Muscle of leg (tissue), 3 donors: ENCODE measurements at regions not wholly inside any gene's neighbourhood (a gene's known extent, or its start where the extent isn't known, plus 50 kb on each side); places are given as distances from the start of the nearest gene placed in this dataset.

Source experiments
- DNase-seq: peaks from one replicate; pipeline ENCODE4 v3.0.0; 2013
- H3K27ac ChIP-seq: one replicate; pipeline ENCODE4 v1.5.1; 2013; ENCODE audit warnings: mild to moderate bottlenecking, low read length, control low read depth
- H3K27me3 ChIP-seq: one replicate; pipeline ENCODE4 v1.6.1; 2013; ENCODE audit warnings: low read length; ENCODE audit not compliant: control insufficient read depth, insufficient read depth
- H3K36me3 ChIP-seq: one replicate; pipeline ENCODE4 v1.6.1; 2013; ENCODE audit warnings: low read length; ENCODE audit not compliant: control insufficient read depth, insufficient read depth
- H3K4me1 ChIP-seq: one replicate; pipeline ENCODE4 v1.6.1; 2013; ENCODE audit warnings: low read length; ENCODE audit not compliant: control insufficient read depth, insufficient read depth
- H3K4me3 ChIP-seq: one replicate; pipeline ENCODE4 v1.5.1; 2013; ENCODE audit warnings: low read length, control low read depth
- H3K9me3 ChIP-seq: replicated peaks from 2 replicates; pipeline ENCODE4 v1.6.1; 2013; ENCODE audit warnings: low read depth, low read length; ENCODE audit not compliant: control insufficient read depth
- WGBS: methylation state at CpG from one replicate; pipeline ENCODE4 v1.1.5; 2013; ENCODE audit warnings: missing lambda C conversion rate; ENCODE audit not compliant: insufficient coverage; 5-methylcytosine and 5-hydroxymethylcytosine counted together

GRCh38 chr4:107402291-107402690 is 317.7 kb downstream of the PAPSS1 start:
- Histone ChIP-seq H3K9me3 (no peaks in the 10 kb centered on the region), H3K4me3 (no peak overlapping the region), H3K4me1 (no peaks in the 10 kb centered on the region), H3K36me3 (no peaks in the 10 kb centered on the region), H3K27ac (no peak overlapping the region), H3K27me3 (no peaks in the 10 kb centered on the region)
- no peak for DNase-seq
- WGBS: no CpG with 5 or more reads among the region's 4 CpGs

- no peak overlapping the region for H3K4me3 ChIP-seq
- peak; percentile 16 for DNase-seq
- peaks cover 2% of the 10 kb centered on the region for H3K4me1 ChIP-seq
- 57% methylated on average over 1 of the region's 2 CpGs for WGBS
- H3K9me3 ChIP-seq: no peaks in the 10 kb centered on the region
- H3K36me3 ChIP-seq: no peaks in the 10 kb centered on the region
- H3K27me3 ChIP-seq: no peaks in the 10 kb centered on the region
- no peak overlapping the region for H3K27ac ChIP-seq
These were observed 327.1 kb downstream of the PAPSS1 start for GRCh38 chr4:107392951-107393350.

- Histone ChIP-seq H3K27me3 (no peaks in the 10 kb centered on the region), H3K9me3 (no peaks in the 10 kb centered on the region), H3K4me3 (no peak overlapping the region), H3K4me1 (peaks cover 2% of the 10 kb centered on the region), H3K36me3 (no peaks in the 10 kb centered on the region), H3K27ac (no peak overlapping the region)
- DNase-seq: no peak
- WGBS: no CpG with 5 or more reads among the region's 3 CpGs
These were observed 327.7 kb downstream of the PAPSS1 start for GRCh38 chr4:107392380-107392779.

DNA sequence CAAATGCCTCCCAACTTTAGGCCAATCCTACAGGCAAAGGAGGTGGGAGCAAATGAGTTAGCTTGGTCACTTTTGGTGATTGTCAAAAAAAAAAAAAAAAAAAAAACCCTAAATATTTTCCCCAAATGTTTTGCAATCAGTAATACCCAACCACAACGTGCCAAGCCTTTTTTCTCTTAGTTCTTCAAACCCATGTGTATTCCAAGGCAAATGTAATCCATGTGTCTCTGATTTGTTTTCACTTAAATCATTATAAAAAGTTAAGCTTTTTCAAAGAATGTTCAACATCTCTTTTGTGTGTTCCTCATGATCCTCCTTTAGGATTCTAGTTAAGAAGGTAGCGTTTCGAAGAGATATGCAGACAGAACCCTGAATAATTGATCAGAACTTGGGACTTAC is 328.4 kb downstream of the PAPSS1 start:
- no peak for DNase-seq
- Histone ChIP-seq H3K36me3 (no peaks in the 10 kb centered on the region), H3K27ac (no peak overlapping the region), H3K4me3 (no peak overlapping the region), H3K4me1 (peaks cover 2% of the 10 kb centered on the region), H3K9me3 (no peaks in the 10 kb centered on the region), H3K27me3 (no peaks in the 10 kb centered on the region)
- WGBS: no CpG with 5 or more reads among the region's 3 CpGs

GRCh38 chr4:107391009-107391629 is 328.9 kb downstream of the PAPSS1 start:
- Histone ChIP-seq H3K27ac (no peak overlapping the region), H3K36me3 (no peaks in the 10 kb centered on the region), H3K4me3 (no peak overlapping the region), H3K9me3 (no peaks in the 10 kb centered on the region), H3K4me1 (peaks cover 2% of the 10 kb centered on the region), H3K27me3 (no peaks in the 10 kb centered on the region)
- DNase-seq: no peak
- no CpG with 5 or more reads among the region's 2 CpGs for WGBS

- peaks cover 2% of the 10 kb centered on the region for H3K4me1 ChIP-seq
- no peak overlapping the region for H3K27ac ChIP-seq
- H3K4me3 ChIP-seq: no peak overlapping the region
- H3K27me3 ChIP-seq: no peaks in the 10 kb centered on the region
- no peaks in the 10 kb centered on the region for H3K36me3 ChIP-seq
- DNase-seq: no peak
- H3K9me3 ChIP-seq: no peaks in the 10 kb centered on the region
These were observed 330.1 kb downstream of the PAPSS1 start for GRCh38 chr4:107389965-107390364.

DNA sequence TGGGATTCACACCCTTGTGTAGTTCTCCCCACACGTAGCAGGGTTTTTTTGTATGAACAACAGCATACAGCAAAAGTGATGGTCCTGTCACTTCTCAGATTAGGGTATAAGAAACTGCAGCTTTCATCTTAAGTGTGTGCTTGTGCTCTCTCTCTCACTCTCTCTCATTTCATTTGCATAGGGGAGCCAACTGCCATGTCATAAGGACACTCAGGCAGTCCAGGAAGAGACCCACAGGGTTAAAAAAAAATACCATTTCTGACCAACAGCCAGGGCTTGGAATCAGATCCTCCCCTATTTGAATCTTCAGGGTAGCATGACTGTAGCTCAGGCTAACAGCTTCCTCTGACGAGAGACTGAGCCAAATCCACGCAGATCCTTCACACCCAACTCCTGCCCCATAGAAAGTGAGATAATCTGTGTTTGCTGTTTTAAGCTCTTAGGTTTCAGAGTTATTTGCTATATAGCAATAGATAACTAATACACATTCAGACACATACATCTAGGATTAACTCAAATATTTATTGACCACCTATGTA is 331.2 kb downstream of the PAPSS1 start:
- Histone ChIP-seq H3K9me3 (no peaks in the 10 kb centered on the region), H3K4me3 (no peak overlapping the region), H3K36me3 (no peaks in the 10 kb centered on the region), H3K27me3 (no peaks in the 10 kb centered on the region), H3K4me1 (peaks cover 2% of the 10 kb centered on the region), H3K27ac (no peak overlapping the region)
- DNase-seq: no peak
- no CpG with 5 or more reads among the region's 3 CpGs for WGBS

DNA sequence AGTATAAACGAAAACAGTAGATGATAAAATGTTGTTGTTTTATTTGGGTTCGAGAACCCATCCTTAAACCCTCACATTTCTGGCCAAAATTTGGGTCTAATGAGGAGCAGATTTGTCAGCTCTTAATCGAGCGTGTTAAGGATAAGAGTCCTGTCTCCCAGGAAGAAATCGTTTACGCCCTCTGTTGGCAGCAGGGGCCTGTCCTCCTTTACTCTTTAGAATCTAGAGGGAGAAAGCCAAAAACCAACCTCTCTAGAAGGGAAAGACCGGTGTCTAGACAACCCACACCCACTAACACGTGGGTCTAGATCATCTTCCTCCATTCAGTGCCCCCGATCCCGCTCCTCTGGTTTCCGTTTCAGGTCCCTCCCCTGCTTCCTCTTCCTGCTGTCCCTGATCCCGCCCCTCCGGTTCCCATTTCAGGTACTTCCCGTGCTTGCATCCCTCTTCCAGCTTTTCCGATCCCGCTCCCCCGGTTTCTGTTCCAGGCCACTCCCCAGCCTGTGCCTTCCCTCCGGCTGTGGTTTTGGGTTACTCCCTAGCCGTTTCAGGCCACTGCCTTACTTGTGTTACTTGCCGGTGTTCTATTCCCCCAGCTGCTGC is 339.1 kb downstream of the PAPSS1 start:
- Histone ChIP-seq H3K4me3 (no peak overlapping the region), H3K4me1 (no peaks in the 10 kb centered on the region), H3K27ac (no peak overlapping the region), H3K27me3 (no peaks in the 10 kb centered on the region), H3K9me3 (no peaks in the 10 kb centered on the region), H3K36me3 (no peaks in the 10 kb centered on the region)
- no peak for DNase-seq
- 91% methylated on average over 12 of the region's 20 CpGs for WGBS

DNA sequence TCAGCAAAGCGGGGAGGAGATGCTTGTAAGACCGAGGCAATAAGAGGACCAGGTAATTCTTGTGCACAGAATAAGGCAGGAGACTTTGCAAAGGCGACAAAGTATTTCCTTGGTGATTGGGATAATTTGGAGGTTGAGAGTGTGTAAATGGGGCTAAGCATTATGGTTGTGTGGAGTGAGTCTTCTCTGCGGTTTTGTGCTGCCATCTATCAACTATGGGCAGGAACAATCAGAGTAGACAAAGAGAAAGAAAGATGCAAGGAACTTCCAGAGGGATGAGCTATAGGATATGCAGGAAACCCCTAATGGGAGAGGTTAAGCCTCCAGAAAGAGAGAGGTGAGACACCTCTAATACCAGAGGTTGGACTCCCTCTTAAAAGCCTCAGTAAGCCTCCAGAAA is 339.8 kb downstream of the PAPSS1 start:
- WGBS: 98% methylated on average over 3 of the region's 4 CpGs
- Histone ChIP-seq H3K27me3 (no peaks in the 10 kb centered on the region), H3K4me3 (no peak overlapping the region), H3K9me3 (no peaks in the 10 kb centered on the region), H3K4me1 (no peaks in the 10 kb centered on the region), H3K27ac (no peak overlapping the region), H3K36me3 (no peaks in the 10 kb centered on the region)
- DNase-seq: no peak

- H3K4me3 ChIP-seq: no peak overlapping the region
- H3K9me3 ChIP-seq: no peaks in the 10 kb centered on the region
- no peak overlapping the region for H3K27ac ChIP-seq
- no peaks in the 10 kb centered on the region for H3K36me3 ChIP-seq
- DNase-seq: peak; percentile 40
- WGBS: 78% methylated on average over 2 of the region's 5 CpGs
- no peaks in the 10 kb centered on the region for H3K27me3 ChIP-seq
- no peaks in the 10 kb centered on the region for H3K4me1 ChIP-seq
These were observed 340.8 kb downstream of the PAPSS1 start for GRCh38 chr4:107379054-107379869.
